Calu3 (cell line): ENCODE measurements at regions not wholly inside any gene's neighbourhood (a gene's known extent, or its start where the extent isn't known, plus 50 kb on each side); places are given as distances from the start of the nearest gene placed in this dataset.

ENCODE experiments used
- BruUV-seq: library from RNA; stranded (reverse); fragments of 400-500 nt; replicated peaks from 2 replicates; lab custom pipeline; 2021; lab: Mats Ljungman, UMichigan
- CTCF ChIA-PET: fragments of 300-600 bp; sonication (Branson Sonifier 250); formaldehyde crosslinking; loops from one replicate; lab custom pipeline; 2022; ENCODE audit warnings: antibody characterized with exemption; lab: Charles Lee
- DNase-seq: peaks from one replicate; pipeline ENCODE4 v3.0.0; 2022
- H3K27ac Mint-ChIP-seq: one replicate; pipeline ENCODE4 v1.8.0; 2022; ENCODE audit warnings: mixed read lengths; ENCODE audit not compliant: unreplicated experiment
- H3K27me3 Mint-ChIP-seq: one replicate; pipeline ENCODE4 v1.8.0; 2022; ENCODE audit warnings: mixed read lengths; ENCODE audit not compliant: unreplicated experiment
- H3K36me3 Mint-ChIP-seq: one replicate; pipeline ENCODE4 v1.8.0; 2022; ENCODE audit warnings: mild to moderate bottlenecking, moderate library complexity, mixed read lengths; ENCODE audit not compliant: insufficient read depth, unreplicated experiment
- H3K4me1 Mint-ChIP-seq: one replicate; pipeline ENCODE4 v1.8.0; 2022; ENCODE audit warnings: mild to moderate bottlenecking, low read depth, mixed read lengths; ENCODE audit not compliant: unreplicated experiment
- H3K4me3 Mint-ChIP-seq: one replicate; pipeline ENCODE4 v1.8.0; 2022; ENCODE audit warnings: mild to moderate bottlenecking, low read depth, moderate library complexity, mixed read lengths; ENCODE audit not compliant: unreplicated experiment
- H3K9me3 Mint-ChIP-seq: one replicate; pipeline ENCODE4 v1.8.0; 2022; ENCODE audit warnings: low read depth, mixed read lengths; ENCODE audit not compliant: unreplicated experiment
- CTCF ChIP-seq: fragments of 200-600 bp; IDR thresholded peaks from one replicate; pipeline ENCODE4 v1.8.0; 2022; ENCODE audit warnings: antibody characterized with exemption; ENCODE audit not compliant: unreplicated experiment
- intact Hi-C: fragments of 100-400 bp; cut with micrococcal nuclease; formaldehyde crosslinking; loops from one replicate; pipeline ENCODE4 v1.10.0; 2022; ENCODE audit not compliant: unreplicated experiment

GRCh38 chr12:73424484-73424883 is 1113.2 kb upstream of the ATXN7L3B start:
- no peak for DNase-seq
- no TSS peak for BruUV-seq
- intact Hi-C loops: no loop called here
- Mint-ChIP-seq H3K27ac (no peak overlapping the region), H3K9me3 (peaks cover 6% of the 10 kb centered on the region), H3K27me3 (no peaks in the 10 kb centered on the region), H3K4me3 (no peak overlapping the region), H3K4me1 (no peaks in the 10 kb centered on the region), H3K36me3 (no peaks in the 10 kb centered on the region)
- TF ChIP-seq CTCF: no peak
- CTCF ChIA-PET: no interaction called here

GRCh38 chr12:73445658-73446324 is 1091.8 kb upstream of the ATXN7L3B start:
- Mint-ChIP-seq H3K4me3 (no peak overlapping the region), H3K4me1 (no peaks in the 10 kb centered on the region), H3K36me3 (no peaks in the 10 kb centered on the region), H3K27ac (no peak overlapping the region), H3K27me3 (no peaks in the 10 kb centered on the region), H3K9me3 (peaks cover 1% of the 10 kb centered on the region)
- intact Hi-C loops: no loop called here
- no peak for TF ChIP-seq CTCF
- BruUV-seq: no TSS peak
- CTCF ChIA-PET: no interaction called here
- no peak for DNase-seq

GRCh38 chr12:73452672-73453469 is 1084.8 kb upstream of the ATXN7L3B start:
- H3K4me3 Mint-ChIP-seq: no peak overlapping the region
- BruUV-seq: no TSS peak
- H3K9me3 Mint-ChIP-seq: peaks cover 4% of the 10 kb centered on the region
- no peak for TF ChIP-seq CTCF
- H3K4me1 Mint-ChIP-seq: no peaks in the 10 kb centered on the region
- CTCF ChIA-PET: no interaction called here
- H3K36me3 Mint-ChIP-seq: no peaks in the 10 kb centered on the region
- DNase-seq: no peak
- H3K27ac Mint-ChIP-seq: no peak overlapping the region
- no peaks in the 10 kb centered on the region for H3K27me3 Mint-ChIP-seq
- intact Hi-C loops: no loop called here

GRCh38 chr12:73460212-73460611 is 1077.4 kb upstream of the ATXN7L3B start:
- H3K36me3 Mint-ChIP-seq: no peaks in the 10 kb centered on the region
- CTCF ChIA-PET: no interaction called here
- H3K27ac Mint-ChIP-seq: no peak overlapping the region
- no TSS peak for BruUV-seq
- intact Hi-C loops: no loop called here
- no peak for DNase-seq
- no peak overlapping the region for H3K4me3 Mint-ChIP-seq
- no peaks in the 10 kb centered on the region for H3K4me1 Mint-ChIP-seq
- no peak for TF ChIP-seq CTCF
- H3K27me3 Mint-ChIP-seq: no peaks in the 10 kb centered on the region
- H3K9me3 Mint-ChIP-seq: no peaks in the 10 kb centered on the region
